ENCODE measurements at regions not wholly inside any gene's neighbourhood (a gene's known extent, or its start where the extent isn't known, plus 50 kb on each side); places are given as distances from the start of the nearest gene placed in this dataset.

- CTCF ChIA-PET: no interaction called here
- Histone ChIP-seq H3K27ac (ENCODE audit: low read length) (peak overlapping the region; percentile 6; the same call in 1 of the 2 replicates), H3K4me1 (ENCODE audit: control insufficient read depth, insufficient read depth, low read length) (peaks cover 10% of the 10 kb centered on the region; the same call in 1 of the 2 replicates), H3K9me3 (ENCODE audit: control insufficient read depth, insufficient read depth, low read depth, low read length) (no peaks in the 10 kb centered on the region), H3K27me3 (ENCODE audit: control insufficient read depth, insufficient read depth, low read length) (no peaks in the 10 kb centered on the region), H3K36me3 (ENCODE audit: control insufficient read depth, insufficient read depth, low read length) (no peaks in the 10 kb centered on the region), H3K4me3 (ENCODE audit: low read depth in 2 of 2, low read length in 2 of 2) (no peak overlapping the region)
- no peak for ATAC-seq
- BruUV-seq (replicated peaks): no TSS peak
- POLR2A ChIA-PET: no interaction called here
- intact Hi-C loops (cut with micrococcal nuclease; ENCODE audit: unreplicated experiment) (no loop called here), in situ Hi-C loops (cut with HindIII; ENCODE audit: low pct_unique_long_range_greater_than_20kb, low sequenced_read_pairs) (no loop called here)
- no peak for DNase-seq (ENCODE audit: low read depth, low spot score)
- TF ChIP-seq SIN3A (IDR thresholded peaks at IDR 0.05; ENCODE audit: borderline replicate concordance, insufficient read depth, low read depth, low read length) (no peak), POLR2AphosphoS5 (IDR thresholded peaks at IDR 0.05; ENCODE audit: low read depth, low read length) (no peak), TCF7L2 (IDR thresholded peaks at IDR 0.05; ENCODE audit: low read depth, low read length) (no peak)
- TF ChIP-seq, protein P1, sequence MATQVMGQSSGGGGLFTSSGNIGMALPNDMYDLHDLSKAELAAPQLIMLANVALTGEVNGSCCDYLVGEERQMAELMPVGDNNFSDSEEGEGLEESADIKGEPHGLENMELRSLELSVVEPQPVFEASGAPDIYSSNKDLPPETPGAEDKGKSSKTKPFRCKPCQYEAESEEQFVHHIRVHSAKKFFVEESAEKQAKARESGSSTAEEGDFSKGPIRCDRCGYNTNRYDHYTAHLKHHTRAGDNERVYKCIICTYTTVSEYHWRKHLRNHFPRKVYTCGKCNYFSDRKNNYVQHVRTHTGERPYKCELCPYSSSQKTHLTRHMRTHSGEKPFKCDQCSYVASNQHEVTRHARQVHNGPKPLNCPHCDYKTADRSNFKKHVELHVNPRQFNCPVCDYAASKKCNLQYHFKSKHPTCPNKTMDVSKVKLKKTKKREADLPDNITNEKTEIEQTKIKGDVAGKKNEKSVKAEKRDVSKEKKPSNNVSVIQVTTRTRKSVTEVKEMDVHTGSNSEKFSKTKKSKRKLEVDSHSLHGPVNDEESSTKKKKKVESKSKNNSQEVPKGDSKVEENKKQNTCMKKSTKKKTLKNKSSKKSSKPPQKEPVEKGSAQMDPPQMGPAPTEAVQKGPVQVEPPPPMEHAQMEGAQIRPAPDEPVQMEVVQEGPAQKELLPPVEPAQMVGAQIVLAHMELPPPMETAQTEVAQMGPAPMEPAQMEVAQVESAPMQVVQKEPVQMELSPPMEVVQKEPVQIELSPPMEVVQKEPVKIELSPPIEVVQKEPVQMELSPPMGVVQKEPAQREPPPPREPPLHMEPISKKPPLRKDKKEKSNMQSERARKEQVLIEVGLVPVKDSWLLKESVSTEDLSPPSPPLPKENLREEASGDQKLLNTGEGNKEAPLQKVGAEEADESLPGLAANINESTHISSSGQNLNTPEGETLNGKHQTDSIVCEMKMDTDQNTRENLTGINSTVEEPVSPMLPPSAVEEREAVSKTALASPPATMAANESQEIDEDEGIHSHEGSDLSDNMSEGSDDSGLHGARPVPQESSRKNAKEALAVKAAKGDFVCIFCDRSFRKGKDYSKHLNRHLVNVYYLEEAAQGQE (IDR thresholded peaks at IDR 0.05; ENCODE audit: insufficient read depth in 1 of 2, low read depth in 2 of 2, low read length in 1 of 2): no peak
- TF ChIP-seq, protein P2, sequence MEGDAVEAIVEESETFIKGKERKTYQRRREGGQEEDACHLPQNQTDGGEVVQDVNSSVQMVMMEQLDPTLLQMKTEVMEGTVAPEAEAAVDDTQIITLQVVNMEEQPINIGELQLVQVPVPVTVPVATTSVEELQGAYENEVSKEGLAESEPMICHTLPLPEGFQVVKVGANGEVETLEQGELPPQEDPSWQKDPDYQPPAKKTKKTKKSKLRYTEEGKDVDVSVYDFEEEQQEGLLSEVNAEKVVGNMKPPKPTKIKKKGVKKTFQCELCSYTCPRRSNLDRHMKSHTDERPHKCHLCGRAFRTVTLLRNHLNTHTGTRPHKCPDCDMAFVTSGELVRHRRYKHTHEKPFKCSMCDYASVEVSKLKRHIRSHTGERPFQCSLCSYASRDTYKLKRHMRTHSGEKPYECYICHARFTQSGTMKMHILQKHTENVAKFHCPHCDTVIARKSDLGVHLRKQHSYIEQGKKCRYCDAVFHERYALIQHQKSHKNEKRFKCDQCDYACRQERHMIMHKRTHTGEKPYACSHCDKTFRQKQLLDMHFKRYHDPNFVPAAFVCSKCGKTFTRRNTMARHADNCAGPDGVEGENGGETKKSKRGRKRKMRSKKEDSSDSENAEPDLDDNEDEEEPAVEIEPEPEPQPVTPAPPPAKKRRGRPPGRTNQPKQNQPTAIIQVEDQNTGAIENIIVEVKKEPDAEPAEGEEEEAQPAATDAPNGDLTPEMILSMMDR (IDR thresholded peaks at IDR 0.05): no peak
These were observed 152.9 kb downstream of the SNX19 start for GRCh38 chr11:130763087-130763980.

DNA sequence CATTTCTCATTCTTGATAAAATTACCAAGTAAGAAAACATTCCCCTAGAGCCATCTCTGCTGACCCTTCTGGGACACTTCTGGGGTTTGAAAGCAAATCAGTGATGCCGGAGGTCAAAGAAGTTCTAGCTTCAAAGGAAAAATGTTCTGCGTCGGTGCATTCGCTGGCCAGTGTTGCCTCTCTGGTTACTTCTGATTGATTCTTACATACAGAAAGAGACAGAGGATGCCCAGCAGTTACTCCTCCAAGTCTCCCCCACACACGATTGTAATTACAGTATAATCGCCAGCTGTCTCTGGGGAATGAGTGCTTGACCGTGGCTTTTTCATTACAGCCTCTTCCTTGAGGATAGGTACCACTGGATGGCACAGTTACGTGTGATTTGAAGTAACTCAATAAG lies 150.9 kb downstream of the SNX19 start:
- Histone ChIP-seq H3K36me3 (ENCODE audit: control insufficient read depth, insufficient read depth, low read length) (no peaks in the 10 kb centered on the region), H3K27ac (ENCODE audit: low read length) (no peak overlapping the region; the same call in 1 of the 2 replicates), H3K4me3 (ENCODE audit: low read depth in 2 of 2, low read length in 2 of 2) (no peak overlapping the region), H3K27me3 (ENCODE audit: control insufficient read depth, insufficient read depth, low read length) (no peaks in the 10 kb centered on the region), H3K9me3 (ENCODE audit: control insufficient read depth, insufficient read depth, low read depth, low read length) (no peaks in the 10 kb centered on the region), H3K4me1 (ENCODE audit: control insufficient read depth, insufficient read depth, low read length) (peaks cover 10% of the 10 kb centered on the region; the same call in 1 of the 2 replicates)
- intact Hi-C loops (cut with micrococcal nuclease; ENCODE audit: unreplicated experiment) (no loop called here), in situ Hi-C loops (cut with HindIII; ENCODE audit: low pct_unique_long_range_greater_than_20kb, low sequenced_read_pairs) (no loop called here)
- ATAC-seq (no peak), DNase-seq (ENCODE audit: low read depth, low spot score) (no peak)
- TF ChIP-seq POLR2AphosphoS5 (IDR thresholded peaks at IDR 0.05; ENCODE audit: low read depth, low read length): no peak
- TF ChIP-seq SIN3A (IDR thresholded peaks at IDR 0.05; ENCODE audit: borderline replicate concordance, insufficient read depth, low read depth, low read length): no peak
- no peak for TF ChIP-seq TCF7L2 (IDR thresholded peaks at IDR 0.05; ENCODE audit: low read depth, low read length)
- TF ChIP-seq, protein P2 (IDR thresholded peaks at IDR 0.05): no peak
- TF ChIP-seq, protein P1 (IDR thresholded peaks at IDR 0.05; ENCODE audit: insufficient read depth in 1 of 2, low read depth in 2 of 2, low read length in 1 of 2): no peak
- ChIA-PET CTCF (no interaction called here), POLR2A (no interaction called here)
- no TSS peak for BruUV-seq (replicated peaks)

Data from Panc1 (cell line).